Hepatocyte (in vitro differentiated cells): ENCODE measurements at regions not wholly inside any gene's neighbourhood (a gene's known extent, or its start where the extent isn't known, plus 50 kb on each side); places are given as distances from the start of the nearest gene placed in this dataset.

ENCODE experiments used
- DNase-seq: peaks from one replicate; pipeline ENCODE4 v3.0.0-alpha.2; 2016; ENCODE audit warnings: low spot score
- H2AFZ ChIP-seq: fragments of 200-600 bp; sonication (generic); 2 replicates; pipeline ENCODE4 v1.6.0; 2016; ENCODE audit warnings: antibody characterized with exemption, mild to moderate bottlenecking
- H3K27ac ChIP-seq: fragments of 200-600 bp; sonication (generic); 2 replicates; pipeline ENCODE4 v1.5.1; 2016; ENCODE audit warnings: mild to moderate bottlenecking
- H3K27me3 ChIP-seq: fragments of 200-600 bp; sonication (generic); 2 replicates; pipeline ENCODE4 v1.6.1; 2016
- H3K36me3 ChIP-seq: fragments of 200-600 bp; sonication (generic); replicated peaks from 2 replicates; pipeline ENCODE4 v1.5.1; 2016; ENCODE audit warnings: low read depth; ENCODE audit not compliant: insufficient read depth
- H3K4me1 ChIP-seq: fragments of 200-600 bp; sonication (generic); 2 replicates; pipeline ENCODE4 v1.5.1; 2016; ENCODE audit warnings: mild to moderate bottlenecking, moderate library complexity; ENCODE audit not compliant: insufficient read depth
- H3K4me2 ChIP-seq: fragments of 200-600 bp; sonication (generic); 2 replicates; pipeline ENCODE4 v1.6.0; 2016
- H3K4me3 ChIP-seq: fragments of 200-600 bp; sonication (generic); 2 replicates; pipeline ENCODE4 v1.5.1; 2016; ENCODE audit warnings: mild to moderate bottlenecking
- H3K79me2 ChIP-seq: fragments of 200-600 bp; sonication (generic); 2 replicates; pipeline ENCODE4 v1.6.0; 2017; ENCODE audit warnings: mild to moderate bottlenecking
- H3K9me2 ChIP-seq: fragments of 200-600 bp; sonication (generic); replicated peaks from 2 replicates; pipeline ENCODE4 v1.6.0; 2017; ENCODE audit warnings: mild to moderate bottlenecking; ENCODE audit not compliant: insufficient read depth
- H3K9me3 ChIP-seq: fragments of 200-600 bp; sonication (generic); 2 replicates; pipeline ENCODE4 v1.5.1; 2016; ENCODE audit warnings: low read depth, mild to moderate bottlenecking
- H4K20me1 ChIP-seq: fragments of 200-600 bp; sonication (generic); 2 replicates; pipeline ENCODE4 v1.6.0; 2016; ENCODE audit warnings: mild to moderate bottlenecking; ENCODE audit not compliant: insufficient read depth, poor library complexity, severe bottlenecking
- CTCF ChIP-seq: fragments of 200-600 bp; sonication (generic); IDR thresholded peaks from 2 replicates; pipeline ENCODE4 v1.5.1; 2016; ENCODE audit warnings: antibody characterized with exemption, mild to moderate bottlenecking; ENCODE audit not compliant: poor library complexity
- EZH2 ChIP-seq: fragments of 200-600 bp; sonication (generic); IDR thresholded peaks from 2 replicates; pipeline ENCODE4 v1.6.1; 2016; ENCODE audit warnings: antibody characterized with exemption, mild to moderate bottlenecking, borderline replicate concordance
- EZH2phosphoT487 ChIP-seq: fragments of 200-600 bp; sonication (generic); IDR thresholded peaks from one replicate; pipeline ENCODE4 v1.6.1; 2018; ENCODE audit warnings: antibody characterized with exemption, mild to moderate bottlenecking, low read depth, moderate library complexity; ENCODE audit not compliant: unreplicated experiment, severe bottlenecking
- WGBS: methylation state at CpG from one replicate; pipeline ENCODE4 v1.1.6; 2016; ENCODE audit warnings: low lambda C conversion rate; ENCODE audit errors: missing lambda C conversion rate; 5-methylcytosine and 5-hydroxymethylcytosine counted together

- Histone ChIP-seq H3K79me2 (no peaks in the 10 kb centered on the region), H3K9me2 (no peaks in the 10 kb centered on the region), H3K27me3 (no peaks in the 10 kb centered on the region), H3K4me1 (no peaks in the 10 kb centered on the region), H3K4me3 (no peak overlapping the region), H3K27ac (no peak overlapping the region), H4K20me1 (no peaks in the 10 kb centered on the region), H2AFZ (no peak overlapping the region), H3K9me3 (no peaks in the 10 kb centered on the region), H3K36me3 (no peaks in the 10 kb centered on the region), H3K4me2 (no peak overlapping the region)
- no peak for DNase-seq
- TF ChIP-seq EZH2 (no peak), CTCF (no peak), EZH2phosphoT487 (no peak)
- WGBS, result 77% methylated on average over 2 of the region's 2 CpGs
These were observed 238.7 kb upstream of the SNX7 start for GRCh38 chr1:98422816-98423215.

- no peaks in the 10 kb centered on the region for H3K4me1 ChIP-seq
- H3K4me2 ChIP-seq, result no peak overlapping the region
- WGBS, result 69% methylated on average over 2 of the region's 2 CpGs
- no peak overlapping the region for H3K27ac ChIP-seq
- TF ChIP-seq EZH2phosphoT487 (no peak), CTCF (no peak), EZH2 (no peak)
- DNase-seq, result no peak
- H4K20me1 ChIP-seq, result no peaks in the 10 kb centered on the region
- no peaks in the 10 kb centered on the region for H3K27me3 ChIP-seq
- no peaks in the 10 kb centered on the region for H3K36me3 ChIP-seq
- H3K4me3 ChIP-seq, result no peak overlapping the region
- H2AFZ ChIP-seq, result no peak overlapping the region
- H3K79me2 ChIP-seq, result no peaks in the 10 kb centered on the region
- no peaks in the 10 kb centered on the region for H3K9me3 ChIP-seq
- H3K9me2 ChIP-seq, result no peaks in the 10 kb centered on the region
These were observed 240.5 kb upstream of the SNX7 start for GRCh38 chr1:98421085-98421435.

GRCh38 chr1:98420376-98421084 lies 241.0 kb upstream of the SNX7 start:
- H3K4me1 ChIP-seq, result no peaks in the 10 kb centered on the region
- no peak for TF ChIP-seq EZH2
- no peak for TF ChIP-seq CTCF
- no peak for TF ChIP-seq EZH2phosphoT487
- no peaks in the 10 kb centered on the region for H3K27me3 ChIP-seq
- 41% methylated on average over 2 of the region's 2 CpGs for WGBS
- DNase-seq, result no peak
- H3K4me2 ChIP-seq, result no peak overlapping the region
- H2AFZ ChIP-seq, result no peak overlapping the region
- no peaks in the 10 kb centered on the region for H4K20me1 ChIP-seq
- H3K9me2 ChIP-seq, result no peaks in the 10 kb centered on the region
- no peak overlapping the region for H3K4me3 ChIP-seq
- no peaks in the 10 kb centered on the region for H3K79me2 ChIP-seq
- H3K27ac ChIP-seq, result no peak overlapping the region
- H3K9me3 ChIP-seq, result no peaks in the 10 kb centered on the region
- H3K36me3 ChIP-seq, result no peaks in the 10 kb centered on the region

- H3K27ac ChIP-seq, result no peak overlapping the region
- no peaks in the 10 kb centered on the region for H3K27me3 ChIP-seq
- TF ChIP-seq EZH2phosphoT487 (no peak), CTCF (no peak), EZH2 (no peak)
- H3K9me2 ChIP-seq, result no peaks in the 10 kb centered on the region
- no peaks in the 10 kb centered on the region for H3K9me3 ChIP-seq
- no peaks in the 10 kb centered on the region for H3K4me1 ChIP-seq
- no peak overlapping the region for H3K4me3 ChIP-seq
- no peaks in the 10 kb centered on the region for H3K36me3 ChIP-seq
- H4K20me1 ChIP-seq, result no peaks in the 10 kb centered on the region
- 88% methylated on average over 2 of the region's 2 CpGs for WGBS
- no peak overlapping the region for H3K4me2 ChIP-seq
- no peak overlapping the region for H2AFZ ChIP-seq
- H3K79me2 ChIP-seq, result no peaks in the 10 kb centered on the region
- DNase-seq, result no peak
These were observed 243.7 kb upstream of the SNX7 start for GRCh38 chr1:98417820-98418219.
